Spleen (tissue), 11 donors: ENCODE measurements at regions not wholly inside any gene's neighbourhood (a gene's known extent, or its start where the extent isn't known, plus 50 kb on each side); places are given as distances from the start of the nearest gene placed in this dataset.

ENCODE experiments used
- DNase-seq: peaks from one replicate; pipeline ENCODE4 v3.0.0-alpha.2; 2020
- H3K27ac ChIP-seq, 8 donors: fragments of 200-600 bp; sonication (generic) in 7 of 8; 1 replicate in 4 of 8; 2 replicates in 4 of 8; pipeline versions ENCODE4 v1.5.0 to v1.8.0; 2016 to 2021; ENCODE audit warnings: inconsistent platforms in 4 of 8, mild to moderate bottlenecking in 4 of 8, moderate library complexity in 1 of 8
- H3K27me3 ChIP-seq, 7 donors: fragments of 200-600 bp; sonication (generic) in 6 of 7; replicated peaks in 1 of 7; 1 replicate in 4 of 7; 2 replicates in 3 of 7; pipeline versions ENCODE4 v1.5.0 to v1.8.0; 2016 to 2021; ENCODE audit warnings: inconsistent platforms in 3 of 7, mild to moderate bottlenecking in 1 of 7
- H3K36me3 ChIP-seq, 6 donors: fragments of 200-600 bp; sonication (generic) in 5 of 6; 1 replicate in 4 of 6; 2 replicates in 2 of 6; pipeline versions ENCODE4 v1.5.0 to v1.8.0; 2016 to 2021; ENCODE audit warnings: inconsistent platforms in 2 of 6
- H3K4me1 ChIP-seq, 6 donors: fragments of 200-600 bp; sonication (generic) in 5 of 6; 1 replicate in 3 of 6; 2 replicates in 3 of 6; pipeline versions ENCODE4 v1.5.0 to v1.8.0; 2016 to 2021; ENCODE audit warnings: inconsistent platforms in 3 of 6
- H3K4me3 ChIP-seq, 8 donors: fragments of 200-600 bp; sonication (generic) in 7 of 8; 1 replicate in 4 of 8; 2 replicates in 4 of 8; pipeline versions ENCODE4 v1.5.0 to v1.8.0; 2016 to 2021; ENCODE audit warnings: inconsistent platforms in 4 of 8, mild to moderate bottlenecking in 4 of 8, moderate library complexity in 2 of 8
- H3K9me3 ChIP-seq, 8 donors: fragments of 200-600 bp; sonication (generic) in 7 of 8; 1 replicate in 4 of 8; 2 replicates in 4 of 8; pipeline versions ENCODE4 v1.5.0 to v1.8.0; 2016 to 2021; ENCODE audit warnings: inconsistent platforms in 4 of 8
- POLR2A ChIP-seq, 3 donors: fragments of 450-650 bp; IDR thresholded peaks; one replicate each; pipeline ENCODE4 v1.5.1; 2017; ENCODE audit warnings: antibody characterized with exemption in 3 of 3, mild to moderate bottlenecking in 1 of 3
- POLR2AphosphoS5 ChIP-seq, 3 donors: sonication (generic); formaldehyde crosslinking; IDR thresholded peaks; one replicate each; pipeline ENCODE4 v1.5.1; 2017; ENCODE audit warnings: antibody characterized with exemption in 3 of 3
- WGBS, 5 donors: extraction: QIAGEN DNeasy Blood & Tissue Kit in 3 of 5; methylation state at CpG; one replicate each; pipeline versions ENCODE4 v1.1.5 to v1.1.7; 2013 to 2018; 5-methylcytosine and 5-hydroxymethylcytosine counted together
- intact Hi-C: fragments of 100-400 bp; cut with DNase I; formaldehyde crosslinking; loops from one replicate; pipeline ENCODE4 v1.15.0; 2023; ENCODE audit warnings: low total_unique reads
- TF ChIP-seq, protein P1 (sequence below), 11 experiments: fragments of 200-600 bp in 7 of 11; fragments of 450-650 bp in 4 of 11; sonication (generic) in 4 of 11; IDR thresholded peaks in 8 of 11; conservative IDR thresholded peaks in 3 of 11; 1 replicate in 7 of 11; 2 replicates in 4 of 11; pipeline versions ENCODE4 v1.4.0 to v1.8.0; 2016 to 2021; ENCODE audit warnings: antibody characterized with exemption in 11 of 11, inconsistent platforms in 4 of 11, mild to moderate bottlenecking in 1 of 11
- donor health status: healthy with polysubstance abuse.
- donor health status: DM: no; HTN: no; CAD: no; lungs with moderate emphysema.
- donor health status: DM: no; HTN: no; CAD: no.
- donor health status: Bipolar disorder and iron deficiency.
- donor health status: healthy.
- donor health status: DM: no; HTN: no; CAD: no.
- donor health status: DM: yes; HTN: yes; CAD: no.

- TF ChIP-seq POLR2A (IDR thresholded peaks at IDR 0.05) (no peak), POLR2AphosphoS5 (IDR thresholded peaks at IDR 0.05) (no peak)
- TF ChIP-seq, protein P1, sequence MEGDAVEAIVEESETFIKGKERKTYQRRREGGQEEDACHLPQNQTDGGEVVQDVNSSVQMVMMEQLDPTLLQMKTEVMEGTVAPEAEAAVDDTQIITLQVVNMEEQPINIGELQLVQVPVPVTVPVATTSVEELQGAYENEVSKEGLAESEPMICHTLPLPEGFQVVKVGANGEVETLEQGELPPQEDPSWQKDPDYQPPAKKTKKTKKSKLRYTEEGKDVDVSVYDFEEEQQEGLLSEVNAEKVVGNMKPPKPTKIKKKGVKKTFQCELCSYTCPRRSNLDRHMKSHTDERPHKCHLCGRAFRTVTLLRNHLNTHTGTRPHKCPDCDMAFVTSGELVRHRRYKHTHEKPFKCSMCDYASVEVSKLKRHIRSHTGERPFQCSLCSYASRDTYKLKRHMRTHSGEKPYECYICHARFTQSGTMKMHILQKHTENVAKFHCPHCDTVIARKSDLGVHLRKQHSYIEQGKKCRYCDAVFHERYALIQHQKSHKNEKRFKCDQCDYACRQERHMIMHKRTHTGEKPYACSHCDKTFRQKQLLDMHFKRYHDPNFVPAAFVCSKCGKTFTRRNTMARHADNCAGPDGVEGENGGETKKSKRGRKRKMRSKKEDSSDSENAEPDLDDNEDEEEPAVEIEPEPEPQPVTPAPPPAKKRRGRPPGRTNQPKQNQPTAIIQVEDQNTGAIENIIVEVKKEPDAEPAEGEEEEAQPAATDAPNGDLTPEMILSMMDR (IDR thresholded peaks at IDR 0.05 in 8 of 11, conservative IDR thresholded peaks at IDR 0.05 in 3 of 11): no peak
- no peak overlapping the region for H3K4me3 ChIP-seq
- peaks cover 0 to 9% (median 2%) of the 10 kb centered on the region in 6 donors for H3K4me1 ChIP-seq
- no peaks in the 10 kb centered on the region for H3K27me3 ChIP-seq
- intact Hi-C loops: no loop called here
- H3K9me3 ChIP-seq: no peaks in the 10 kb centered on the region
- WGBS, 5 donors: 89 to 90% (median 90%) methylated on average over 5 of the region's 5 CpGs
- DNase-seq: no peak
- H3K36me3 ChIP-seq: no peaks in the 10 kb centered on the region
- no peak overlapping the region for H3K27ac ChIP-seq
Observed at GRCh38 chr9:73095425-73095824, 56.2 kb upstream of the ANXA1 start.

DNA sequence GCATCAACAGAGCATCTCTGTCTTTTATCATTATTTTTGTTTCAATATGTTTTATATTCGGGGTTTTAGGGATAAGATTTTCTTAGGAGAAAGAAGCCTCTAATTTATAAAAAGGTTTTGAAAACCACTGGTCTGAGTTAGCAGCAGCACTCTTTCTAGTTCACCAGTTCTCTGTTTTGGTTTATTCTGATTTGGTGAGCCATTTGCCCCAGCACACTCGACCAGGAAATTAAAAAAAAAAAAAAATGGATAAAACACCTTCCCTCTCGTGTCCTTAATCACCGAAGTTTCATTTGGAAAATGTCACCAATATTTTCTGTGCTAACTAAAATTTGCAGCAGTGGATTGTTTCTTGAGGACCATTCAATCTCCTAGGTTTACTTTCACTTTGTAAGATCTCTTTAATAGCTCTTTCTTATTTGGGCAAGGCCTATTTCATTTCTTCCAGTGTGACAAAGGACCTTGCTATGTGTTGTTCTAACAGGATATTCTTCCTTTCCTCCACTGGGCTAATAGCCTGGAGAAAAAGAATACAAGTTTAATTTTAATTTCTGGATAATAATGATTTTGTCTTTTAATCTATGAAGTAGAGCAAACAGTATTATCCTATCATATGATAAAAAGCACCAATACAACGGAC is 57.8 kb upstream of the ANXA1 start:
- no peak for TF ChIP-seq POLR2A (IDR thresholded peaks at IDR 0.05)
- TF ChIP-seq, protein P1 (IDR thresholded peaks at IDR 0.05 in 8 of 11, conservative IDR thresholded peaks at IDR 0.05 in 3 of 11): no peak
- TF ChIP-seq POLR2AphosphoS5 (IDR thresholded peaks at IDR 0.05): no peak
- Histone ChIP-seq H3K27ac (no peak overlapping the region), H3K9me3 (no peaks in the 10 kb centered on the region), H3K4me3 (no peak overlapping the region), H3K36me3 (no peaks in the 10 kb centered on the region), H3K4me1 (peaks cover 0 to 9% (median 2%) of the 10 kb centered on the region in 6 donors), H3K27me3 (no peaks in the 10 kb centered on the region)
- intact Hi-C loops: no loop called here
- DNase-seq: no peak
- WGBS, 5 donors: 62 to 79% (median 66%) methylated on average over 5 of the region's 5 CpGs

DNA sequence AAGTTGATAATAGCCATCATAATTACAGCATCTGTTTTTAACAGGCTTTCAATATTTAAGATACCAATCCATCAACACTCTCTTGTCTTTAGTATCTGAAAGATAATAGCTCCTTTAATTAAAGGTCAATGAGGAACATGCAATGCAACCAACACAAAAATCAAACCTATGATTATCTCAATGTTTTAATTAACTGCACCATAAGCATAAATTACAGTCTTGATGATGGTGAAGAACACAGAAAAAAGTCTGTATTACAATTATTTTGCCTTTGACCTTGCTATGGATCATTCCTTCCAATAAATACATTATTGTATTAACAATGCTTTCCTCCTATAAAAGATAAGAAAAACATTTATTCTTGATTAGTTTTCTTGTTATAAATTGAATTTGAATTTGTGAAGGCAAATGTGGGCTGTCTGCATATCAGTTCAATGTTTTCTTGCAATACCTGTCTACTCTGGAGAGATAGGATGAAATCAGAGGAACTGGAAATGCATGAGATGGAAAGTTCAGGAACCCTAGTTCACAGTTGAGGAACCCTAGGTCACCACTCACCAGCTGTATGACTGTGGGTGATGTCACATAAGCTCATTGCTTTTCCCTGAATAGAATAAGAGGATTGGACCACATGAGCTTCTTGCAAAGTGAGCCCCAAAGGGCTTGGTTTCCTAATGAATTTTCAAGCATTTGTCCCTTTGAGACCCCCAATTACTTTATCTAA is 58.5 kb upstream of the ANXA1 start:
- H3K9me3 ChIP-seq: no peaks in the 10 kb centered on the region
- no peak overlapping the region for H3K4me3 ChIP-seq
- intact Hi-C loops: no loop called here
- H3K4me1 ChIP-seq: peaks cover 0 to 9% (median 2%) of the 10 kb centered on the region in 6 donors
- H3K36me3 ChIP-seq: no peaks in the 10 kb centered on the region
- TF ChIP-seq POLR2AphosphoS5 (IDR thresholded peaks at IDR 0.05) (no peak), POLR2A (IDR thresholded peaks at IDR 0.05) (no peak)
- TF ChIP-seq, protein P1 (IDR thresholded peaks at IDR 0.05 in 8 of 11, conservative IDR thresholded peaks at IDR 0.05 in 3 of 11): no peak
- DNase-seq: no peak
- no peaks in the 10 kb centered on the region for H3K27me3 ChIP-seq
- H3K27ac ChIP-seq: no peak overlapping the region

- Histone ChIP-seq H3K27ac (no peak overlapping the region), H3K27me3 (no peaks in the 10 kb centered on the region), H3K36me3 (no peaks in the 10 kb centered on the region), H3K9me3 (no peaks in the 10 kb centered on the region), H3K4me1 (peaks cover 0 to 9% (median 2%) of the 10 kb centered on the region in 6 donors), H3K4me3 (no peak overlapping the region)
- WGBS, 5 donors: 92 to 99% (median 95%) methylated on average over 2 of the region's 2 CpGs
- no peak for DNase-seq
- TF ChIP-seq, protein P1 (IDR thresholded peaks at IDR 0.05 in 8 of 11, conservative IDR thresholded peaks at IDR 0.05 in 3 of 11): no peak
- no peak for TF ChIP-seq POLR2AphosphoS5 (IDR thresholded peaks at IDR 0.05)
- no peak for TF ChIP-seq POLR2A (IDR thresholded peaks at IDR 0.05)
- intact Hi-C loops: no loop called here
Observed at GRCh38 chr9:73091909-73092308, 59.8 kb upstream of the ANXA1 start.
